HL-60 (cell line): ENCODE measurements at regions not wholly inside any gene's neighbourhood (a gene's known extent, or its start where the extent isn't known, plus 50 kb on each side); places are given as distances from the start of the nearest gene placed in this dataset.

Source experiments
- GABPA ChIP-seq: IDR thresholded peaks from 2 replicates; pipeline ENCODE4 v1.6.1; 2012; ENCODE audit warnings: low read depth
- TF ChIP-seq, protein P1 (sequence below): IDR thresholded peaks from one replicate; pipeline ENCODE4 v1.5.1; 2011; ENCODE audit warnings: low read length, control low read depth, inconsistent platforms; ENCODE audit not compliant: insufficient read depth

DNA sequence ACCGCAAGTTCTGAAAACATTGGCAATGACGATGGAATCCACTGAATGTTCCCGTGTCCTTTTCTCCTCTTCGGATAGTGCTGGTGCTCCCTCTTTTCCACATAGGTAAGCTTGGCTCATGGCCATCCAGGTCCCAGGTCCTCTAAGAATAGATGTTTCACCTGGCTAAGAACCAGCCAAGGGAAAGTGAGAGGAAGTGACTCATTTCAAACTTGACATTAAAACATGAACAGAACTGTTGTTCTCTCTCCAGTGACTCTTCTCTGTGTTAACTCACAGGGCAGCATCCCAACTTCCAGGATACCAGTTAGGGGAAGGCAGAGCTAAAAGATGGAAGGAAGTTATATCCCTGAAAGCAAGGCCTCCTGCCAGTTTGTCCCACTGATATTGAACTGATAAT, 493.8 kb upstream of the CHRM3 start:
- TF ChIP-seq, protein P1, sequence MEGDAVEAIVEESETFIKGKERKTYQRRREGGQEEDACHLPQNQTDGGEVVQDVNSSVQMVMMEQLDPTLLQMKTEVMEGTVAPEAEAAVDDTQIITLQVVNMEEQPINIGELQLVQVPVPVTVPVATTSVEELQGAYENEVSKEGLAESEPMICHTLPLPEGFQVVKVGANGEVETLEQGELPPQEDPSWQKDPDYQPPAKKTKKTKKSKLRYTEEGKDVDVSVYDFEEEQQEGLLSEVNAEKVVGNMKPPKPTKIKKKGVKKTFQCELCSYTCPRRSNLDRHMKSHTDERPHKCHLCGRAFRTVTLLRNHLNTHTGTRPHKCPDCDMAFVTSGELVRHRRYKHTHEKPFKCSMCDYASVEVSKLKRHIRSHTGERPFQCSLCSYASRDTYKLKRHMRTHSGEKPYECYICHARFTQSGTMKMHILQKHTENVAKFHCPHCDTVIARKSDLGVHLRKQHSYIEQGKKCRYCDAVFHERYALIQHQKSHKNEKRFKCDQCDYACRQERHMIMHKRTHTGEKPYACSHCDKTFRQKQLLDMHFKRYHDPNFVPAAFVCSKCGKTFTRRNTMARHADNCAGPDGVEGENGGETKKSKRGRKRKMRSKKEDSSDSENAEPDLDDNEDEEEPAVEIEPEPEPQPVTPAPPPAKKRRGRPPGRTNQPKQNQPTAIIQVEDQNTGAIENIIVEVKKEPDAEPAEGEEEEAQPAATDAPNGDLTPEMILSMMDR = no peak
- no peak for TF ChIP-seq GABPA
